GM12865 (cell line): ENCODE measurements at regions not wholly inside any gene's neighbourhood (a gene's known extent, or its start where the extent isn't known, plus 50 kb on each side); places are given as distances from the start of the nearest gene placed in this dataset.

Experiments
- DNase-seq: peaks from one replicate; pipeline ENCODE4 v3.0.0; 2010; ENCODE audit warnings: low read depth
- H3K4me3 ChIP-seq: 2 replicates; pipeline ENCODE4 v1.5.1; 2011; ENCODE audit warnings: mild to moderate bottlenecking, low read depth, low read length, control low read depth
- CTCF ChIP-seq: IDR thresholded peaks from 2 replicates; pipeline ENCODE4 v1.5.1; 2011; ENCODE audit warnings: low read length, control low read depth, low read depth, inconsistent platforms; ENCODE audit not compliant: insufficient read depth; ENCODE audit errors: missing control alignments

- no peak overlapping the region for H3K4me3 ChIP-seq
- no peak for DNase-seq
- no peak for TF ChIP-seq CTCF
Measured at GRCh38 chr9:81244631-81245030, 444.7 kb downstream of the TLE1 start.

GRCh38 chr9:81242866-81243265 is 446.5 kb downstream of the TLE1 start:
- no peak for DNase-seq
- H3K4me3 ChIP-seq, result no peak overlapping the region
- no peak for TF ChIP-seq CTCF

GRCh38 chr9:81239388-81239787 is 450.0 kb downstream of the TLE1 start:
- no peak for TF ChIP-seq CTCF
- H3K4me3 ChIP-seq, result no peak overlapping the region
- no peak for DNase-seq

GRCh38 chr9:81237565-81238231 is 451.6 kb downstream of the TLE1 start:
- no peak for TF ChIP-seq CTCF
- no peak for DNase-seq
- H3K4me3 ChIP-seq, result no peak overlapping the region

GRCh38 chr9:81234924-81235610 is 454.3 kb downstream of the TLE1 start:
- no peak overlapping the region for H3K4me3 ChIP-seq
- no peak for DNase-seq
- TF ChIP-seq CTCF, result no peak

- no peak for DNase-seq
- no peak overlapping the region for H3K4me3 ChIP-seq
- TF ChIP-seq CTCF, result no peak
Measured at GRCh38 chr9:81231011-81231410, 458.3 kb downstream of the TLE1 start.
